H1 (cell line): ENCODE measurements at regions not wholly inside any gene's neighbourhood (a gene's known extent, or its start where the extent isn't known, plus 50 kb on each side); places are given as distances from the start of the nearest gene placed in this dataset.

Experiments
- ASH2L ChIP-seq: fragments of 200-600, 300-600 bp; sonication (generic); IDR thresholded peaks from one replicate; pipeline ENCODE4 v1.7.1; 2017; ENCODE audit warnings: low read length
- GABPA ChIP-seq: IDR thresholded peaks from 2 replicates; pipeline ENCODE4 v1.6.1; 2011; ENCODE audit warnings: mild to moderate bottlenecking, low read length, moderate library complexity, borderline replicate concordance; ENCODE audit not compliant: insufficient read depth
- POLR2A ChIP-seq, 2 experiments: IDR thresholded peaks; 1 replicate in 1 of 2; 2 replicates in 1 of 2; pipeline ENCODE4 v1.6.1; 2011; ENCODE audit warnings: low read depth in 2 of 2, low read length in 2 of 2, mild to moderate bottlenecking in 2 of 2; ENCODE audit errors: control extremely low read depth in 1 of 2
- SIX5 ChIP-seq: IDR thresholded peaks from 2 replicates; pipeline ENCODE4 v1.6.1; 2011; ENCODE audit warnings: mild to moderate bottlenecking, low read depth, low read length
- SRF ChIP-seq: IDR thresholded peaks from 2 replicates; pipeline ENCODE4 v1.6.1; 2011; ENCODE audit warnings: mild to moderate bottlenecking, low read depth, low read length, moderate library complexity
- TF ChIP-seq, protein P1 (sequence below): fragments of 300-600 bp; sonication (generic); IDR thresholded peaks from 2 replicates; pipeline ENCODE4 v1.7.1; 2012; ENCODE audit warnings: low read length, moderate library complexity, mild to moderate bottlenecking, inconsistent platforms; ENCODE audit not compliant: insufficient replicate concordance

DNA sequence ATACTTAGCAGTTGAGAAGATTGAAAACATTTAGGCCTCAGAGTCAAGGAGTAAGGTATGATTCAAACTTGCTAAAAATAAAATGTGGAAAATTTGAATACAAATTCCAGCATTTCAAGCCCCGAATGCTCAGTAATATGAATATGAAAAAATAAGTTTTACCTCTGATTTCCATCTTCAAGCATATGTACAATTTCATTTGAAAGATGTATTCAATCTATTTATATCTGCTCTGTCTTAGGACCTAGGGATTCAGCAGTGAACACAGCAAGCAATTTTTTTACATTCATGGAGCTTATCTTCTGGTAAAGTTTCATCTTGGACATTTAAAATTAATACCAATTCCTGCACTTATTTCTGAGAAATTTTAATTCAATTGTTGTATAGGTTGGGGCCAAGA, 262.7 kb upstream of the FOXQ1 start (continued):
- TF ChIP-seq, protein P1, sequence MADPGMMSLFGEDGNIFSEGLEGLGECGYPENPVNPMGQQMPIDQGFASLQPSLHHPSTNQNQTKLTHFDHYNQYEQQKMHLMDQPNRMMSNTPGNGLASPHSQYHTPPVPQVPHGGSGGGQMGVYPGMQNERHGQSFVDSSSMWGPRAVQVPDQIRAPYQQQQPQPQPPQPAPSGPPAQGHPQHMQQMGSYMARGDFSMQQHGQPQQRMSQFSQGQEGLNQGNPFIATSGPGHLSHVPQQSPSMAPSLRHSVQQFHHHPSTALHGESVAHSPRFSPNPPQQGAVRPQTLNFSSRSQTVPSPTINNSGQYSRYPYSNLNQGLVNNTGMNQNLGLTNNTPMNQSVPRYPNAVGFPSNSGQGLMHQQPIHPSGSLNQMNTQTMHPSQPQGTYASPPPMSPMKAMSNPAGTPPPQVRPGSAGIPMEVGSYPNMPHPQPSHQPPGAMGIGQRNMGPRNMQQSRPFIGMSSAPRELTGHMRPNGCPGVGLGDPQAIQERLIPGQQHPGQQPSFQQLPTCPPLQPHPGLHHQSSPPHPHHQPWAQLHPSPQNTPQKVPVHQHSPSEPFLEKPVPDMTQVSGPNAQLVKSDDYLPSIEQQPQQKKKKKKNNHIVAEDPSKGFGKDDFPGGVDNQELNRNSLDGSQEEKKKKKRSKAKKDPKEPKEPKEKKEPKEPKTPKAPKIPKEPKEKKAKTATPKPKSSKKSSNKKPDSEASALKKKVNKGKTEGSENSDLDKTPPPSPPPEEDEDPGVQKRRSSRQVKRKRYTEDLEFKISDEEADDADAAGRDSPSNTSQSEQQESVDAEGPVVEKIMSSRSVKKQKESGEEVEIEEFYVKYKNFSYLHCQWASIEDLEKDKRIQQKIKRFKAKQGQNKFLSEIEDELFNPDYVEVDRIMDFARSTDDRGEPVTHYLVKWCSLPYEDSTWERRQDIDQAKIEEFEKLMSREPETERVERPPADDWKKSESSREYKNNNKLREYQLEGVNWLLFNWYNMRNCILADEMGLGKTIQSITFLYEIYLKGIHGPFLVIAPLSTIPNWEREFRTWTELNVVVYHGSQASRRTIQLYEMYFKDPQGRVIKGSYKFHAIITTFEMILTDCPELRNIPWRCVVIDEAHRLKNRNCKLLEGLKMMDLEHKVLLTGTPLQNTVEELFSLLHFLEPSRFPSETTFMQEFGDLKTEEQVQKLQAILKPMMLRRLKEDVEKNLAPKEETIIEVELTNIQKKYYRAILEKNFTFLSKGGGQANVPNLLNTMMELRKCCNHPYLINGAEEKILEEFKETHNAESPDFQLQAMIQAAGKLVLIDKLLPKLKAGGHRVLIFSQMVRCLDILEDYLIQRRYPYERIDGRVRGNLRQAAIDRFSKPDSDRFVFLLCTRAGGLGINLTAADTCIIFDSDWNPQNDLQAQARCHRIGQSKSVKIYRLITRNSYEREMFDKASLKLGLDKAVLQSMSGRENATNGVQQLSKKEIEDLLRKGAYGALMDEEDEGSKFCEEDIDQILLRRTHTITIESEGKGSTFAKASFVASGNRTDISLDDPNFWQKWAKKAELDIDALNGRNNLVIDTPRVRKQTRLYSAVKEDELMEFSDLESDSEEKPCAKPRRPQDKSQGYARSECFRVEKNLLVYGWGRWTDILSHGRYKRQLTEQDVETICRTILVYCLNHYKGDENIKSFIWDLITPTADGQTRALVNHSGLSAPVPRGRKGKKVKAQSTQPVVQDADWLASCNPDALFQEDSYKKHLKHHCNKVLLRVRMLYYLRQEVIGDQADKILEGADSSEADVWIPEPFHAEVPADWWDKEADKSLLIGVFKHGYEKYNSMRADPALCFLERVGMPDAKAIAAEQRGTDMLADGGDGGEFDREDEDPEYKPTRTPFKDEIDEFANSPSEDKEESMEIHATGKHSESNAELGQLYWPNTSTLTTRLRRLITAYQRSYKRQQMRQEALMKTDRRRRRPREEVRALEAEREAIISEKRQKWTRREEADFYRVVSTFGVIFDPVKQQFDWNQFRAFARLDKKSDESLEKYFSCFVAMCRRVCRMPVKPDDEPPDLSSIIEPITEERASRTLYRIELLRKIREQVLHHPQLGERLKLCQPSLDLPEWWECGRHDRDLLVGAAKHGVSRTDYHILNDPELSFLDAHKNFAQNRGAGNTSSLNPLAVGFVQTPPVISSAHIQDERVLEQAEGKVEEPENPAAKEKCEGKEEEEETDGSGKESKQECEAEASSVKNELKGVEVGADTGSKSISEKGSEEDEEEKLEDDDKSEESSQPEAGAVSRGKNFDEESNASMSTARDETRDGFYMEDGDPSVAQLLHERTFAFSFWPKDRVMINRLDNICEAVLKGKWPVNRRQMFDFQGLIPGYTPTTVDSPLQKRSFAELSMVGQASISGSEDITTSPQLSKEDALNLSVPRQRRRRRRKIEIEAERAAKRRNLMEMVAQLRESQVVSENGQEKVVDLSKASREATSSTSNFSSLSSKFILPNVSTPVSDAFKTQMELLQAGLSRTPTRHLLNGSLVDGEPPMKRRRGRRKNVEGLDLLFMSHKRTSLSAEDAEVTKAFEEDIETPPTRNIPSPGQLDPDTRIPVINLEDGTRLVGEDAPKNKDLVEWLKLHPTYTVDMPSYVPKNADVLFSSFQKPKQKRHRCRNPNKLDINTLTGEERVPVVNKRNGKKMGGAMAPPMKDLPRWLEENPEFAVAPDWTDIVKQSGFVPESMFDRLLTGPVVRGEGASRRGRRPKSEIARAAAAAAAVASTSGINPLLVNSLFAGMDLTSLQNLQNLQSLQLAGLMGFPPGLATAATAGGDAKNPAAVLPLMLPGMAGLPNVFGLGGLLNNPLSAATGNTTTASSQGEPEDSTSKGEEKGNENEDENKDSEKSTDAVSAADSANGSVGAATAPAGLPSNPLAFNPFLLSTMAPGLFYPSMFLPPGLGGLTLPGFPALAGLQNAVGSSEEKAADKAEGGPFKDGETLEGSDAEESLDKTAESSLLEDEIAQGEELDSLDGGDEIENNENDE, result no peak
- TF ChIP-seq GABPA (no peak), ASH2L (no peak), SRF (no peak), SIX5 (no peak), POLR2A (IDR thresholded peaks at IDR 0.05; ENCODE audit: control extremely low read depth in 1 of 2, low read depth in 2 of 2, low read length in 2 of 2) (no peak)
